GM18517 (cell line): ENCODE measurements at regions not wholly inside any gene's neighbourhood (a gene's known extent, or its start where the extent isn't known, plus 50 kb on each side); places are given as distances from the start of the nearest gene placed in this dataset.
"Not testable (repeated sequence)": the region's sequence is repeated elsewhere in the genome, so short reads cannot be mapped to it uniquely, and the experiment has no call there.

Source experiments
- ATAC-seq: cut with Tn5 transposase; IDR thresholded peaks from one replicate; pipeline ENCODE4 v1.9.1; 2021; ENCODE audit warnings: mild to moderate bottlenecking, moderate library complexity; ENCODE audit not compliant: unreplicated experiment

DNA sequence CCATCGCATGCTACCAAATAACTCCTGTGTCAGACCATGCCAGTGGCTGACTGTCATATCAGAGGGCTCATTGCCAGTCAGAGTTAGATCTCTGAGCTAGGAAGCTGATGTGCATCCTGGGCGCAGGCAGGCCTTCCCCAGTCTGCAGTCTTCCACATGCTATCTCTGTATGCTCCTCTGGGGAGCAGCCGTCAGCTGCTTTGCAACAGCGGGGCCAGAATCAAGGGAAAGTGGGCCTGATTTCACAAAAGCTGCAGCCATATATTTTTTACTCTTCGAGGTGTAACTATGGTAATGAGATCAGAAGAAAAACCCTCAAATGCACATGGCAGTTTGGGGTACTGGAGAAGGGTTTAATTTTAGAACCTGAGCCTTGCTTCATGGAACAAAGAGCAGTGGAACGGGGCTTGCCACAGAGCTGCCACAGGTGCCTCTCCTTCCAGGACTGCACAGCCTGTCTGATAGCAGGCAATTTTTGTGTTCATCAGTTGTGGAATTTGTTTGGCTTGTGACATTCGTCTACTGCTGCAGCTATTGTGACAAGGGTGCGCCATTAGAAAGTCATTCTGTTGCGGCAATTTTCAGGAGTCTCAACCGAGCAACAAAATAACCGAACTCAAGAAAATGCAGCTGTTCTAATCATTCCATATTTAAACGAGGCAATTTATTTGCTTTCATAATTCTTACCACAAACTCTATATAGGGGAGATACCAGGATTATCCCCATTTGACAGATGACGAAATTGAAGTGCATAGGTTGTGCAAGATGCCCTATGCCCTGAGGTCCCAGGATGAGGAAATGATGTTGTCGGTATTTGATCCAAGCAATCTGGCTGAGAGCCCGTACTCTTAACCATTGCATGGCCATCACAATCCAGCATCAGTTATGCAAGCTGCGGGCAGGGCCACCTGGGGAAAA, 109.6 kb upstream of the CYRIA start:
- no peak for ATAC-seq

DNA sequence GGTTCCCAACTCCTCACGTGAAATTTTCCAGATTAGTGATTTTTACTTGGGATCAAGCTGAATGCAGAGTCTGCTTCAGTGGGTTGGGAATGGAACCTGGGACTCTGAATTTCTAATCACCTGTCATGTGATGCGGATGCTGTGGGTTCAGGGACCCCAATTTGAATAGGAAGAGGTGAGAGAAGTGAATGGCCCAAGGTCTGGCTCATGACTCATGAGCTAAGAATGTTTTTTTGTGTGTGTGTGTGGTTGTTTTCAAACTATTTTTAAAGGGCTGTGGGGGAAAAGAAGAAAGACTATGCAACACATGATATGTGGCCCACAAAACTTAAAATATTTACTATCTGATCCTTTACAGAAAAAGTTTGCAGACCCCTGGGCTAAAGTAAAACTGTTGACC, 108.5 kb upstream of the CYRIA start:
- no peak for ATAC-seq

GRCh38 chr2:16773080-16773713, 107.6 kb upstream of the CYRIA start:
- ATAC-seq: peak; percentile 71

DNA sequence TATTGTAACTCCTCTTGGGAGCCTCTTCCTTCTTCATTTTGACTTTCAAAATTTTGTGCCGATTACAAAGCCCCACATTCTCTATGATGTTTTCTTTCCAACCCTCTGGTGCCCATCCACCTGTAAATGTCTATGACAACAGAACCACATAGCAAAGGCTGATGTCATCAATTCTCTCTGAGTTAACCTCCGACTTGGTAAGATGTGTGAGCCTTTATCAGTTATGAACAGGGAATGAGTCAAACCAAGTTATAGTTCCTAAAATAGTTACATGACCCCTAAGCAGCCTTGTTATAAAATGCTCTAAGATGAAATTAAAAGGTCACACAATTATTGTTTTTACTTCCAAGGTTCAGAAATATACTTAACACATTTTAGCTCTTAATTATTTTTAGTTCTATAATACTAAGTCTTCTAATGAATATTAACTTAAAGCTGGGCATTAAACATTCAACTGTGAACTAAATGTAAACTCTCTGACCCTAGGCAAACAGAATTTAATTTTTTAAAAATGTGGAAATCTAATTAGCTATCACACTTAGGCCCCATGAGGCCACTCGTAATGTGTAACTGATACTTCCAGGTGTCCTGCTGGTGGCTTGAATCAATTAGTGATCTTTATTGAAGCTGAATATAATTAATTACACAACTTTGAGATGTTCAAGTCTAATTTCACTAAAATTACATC, 102.3 kb upstream of the CYRIA start:
- no peak for ATAC-seq

DNA sequence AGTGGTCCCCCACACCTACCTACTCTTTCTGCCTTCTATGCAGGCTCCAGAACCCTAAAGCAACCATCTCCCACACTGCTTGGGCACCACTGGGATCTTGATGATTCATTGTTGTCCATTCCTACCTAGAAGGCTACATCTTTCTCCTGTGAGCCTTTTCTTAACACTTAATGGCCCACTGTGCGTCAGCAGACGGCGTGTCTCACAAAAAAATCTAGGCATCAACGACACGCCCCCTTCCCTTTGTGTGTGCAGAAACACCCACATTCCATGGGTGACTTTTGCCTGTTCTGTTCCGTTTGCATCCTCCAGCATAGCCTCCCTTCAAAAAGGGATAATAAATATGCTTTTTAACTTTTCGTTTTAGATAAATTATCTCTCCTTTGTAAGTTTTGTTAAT, 99.7 kb upstream of the CYRIA start:
- no peak for ATAC-seq

- ATAC-seq: no peak
These were observed 98.9 kb upstream of the CYRIA start for GRCh38 chr2:16764487-16764886.

DNA sequence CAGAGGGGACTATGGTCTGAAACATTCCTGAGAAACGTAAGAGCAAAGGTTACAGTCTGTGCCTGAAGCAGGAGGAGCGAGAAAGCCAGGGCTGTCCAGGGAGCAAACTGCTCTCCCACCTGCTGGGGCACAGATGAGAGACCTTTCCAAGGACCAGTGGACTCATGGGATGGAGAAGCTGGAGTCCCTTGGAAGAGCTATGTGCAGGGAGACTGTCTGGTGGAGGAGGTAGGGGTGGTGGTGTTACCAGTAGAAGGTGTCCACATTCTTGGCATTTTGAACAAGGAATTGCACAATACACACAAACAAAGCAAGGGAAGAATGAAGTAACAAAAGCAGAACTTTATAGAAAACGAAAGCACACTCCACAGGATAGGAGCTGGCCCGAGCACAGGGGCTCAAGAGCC, 97.9 kb upstream of the CYRIA start:
- no peak for ATAC-seq

DNA sequence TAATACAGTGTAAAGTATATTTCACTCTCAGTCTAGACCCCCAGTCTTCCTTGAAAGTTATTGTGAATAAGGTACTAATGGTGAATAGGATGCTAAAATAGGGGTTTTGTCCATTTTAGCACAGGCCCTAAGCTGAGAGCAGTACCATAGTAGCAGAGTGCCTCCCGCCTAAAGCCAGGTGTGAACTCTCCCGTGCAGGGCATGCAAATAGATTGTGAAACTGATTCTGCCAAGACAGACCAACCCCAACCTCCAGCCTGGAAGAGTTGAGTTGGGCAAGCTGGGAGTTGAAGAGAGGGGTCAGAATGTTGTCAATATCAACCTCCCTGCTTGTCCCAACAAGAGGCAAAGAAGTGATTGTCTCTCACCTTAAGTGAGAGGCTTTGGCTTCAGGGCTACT, 97.4 kb upstream of the CYRIA start:
- ATAC-seq: no peak

DNA sequence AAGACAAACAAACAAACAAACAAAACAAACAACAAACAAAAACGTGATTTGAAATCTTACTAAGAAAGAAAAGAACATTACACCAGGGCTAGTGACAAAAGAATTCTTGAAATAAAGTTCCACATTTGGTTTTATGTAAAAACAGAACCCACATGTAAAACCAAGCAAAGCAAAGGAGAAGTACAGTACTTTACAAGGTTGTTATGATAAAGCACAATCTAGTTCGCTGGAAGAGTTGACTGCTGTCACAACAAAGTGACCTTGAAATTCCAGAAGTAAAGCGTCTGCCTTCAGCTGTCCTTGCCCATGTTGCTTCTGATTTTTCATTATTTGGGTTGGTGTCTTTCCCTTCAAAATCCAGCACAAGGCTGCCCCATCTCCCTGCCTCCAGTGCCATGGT, 94.8 kb upstream of the CYRIA start:
- ATAC-seq: no peak

GRCh38 chr2:16756831-16757644, 91.4 kb upstream of the CYRIA start:
- ATAC-seq: peak; percentile 97

GRCh38 chr2:16755442-16755841, 89.8 kb upstream of the CYRIA start:
- ATAC-seq: no peak

- ATAC-seq: not testable (repeated sequence)
These were observed 87.4 kb upstream of the CYRIA start for GRCh38 chr2:16753025-16753424.

DNA sequence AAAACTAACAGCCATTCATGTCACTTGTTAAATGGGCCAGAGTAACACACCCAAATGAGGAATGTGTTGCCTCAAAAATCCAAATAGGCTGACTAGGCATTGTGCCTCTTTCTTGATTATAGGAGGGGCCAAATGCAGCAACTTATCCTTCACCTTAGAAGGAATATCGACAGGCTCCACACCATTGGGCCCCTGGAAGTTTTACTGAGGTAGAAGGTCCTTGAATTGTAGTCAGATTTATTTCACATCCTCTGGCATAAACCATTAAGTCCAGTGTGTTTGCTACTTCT, 85.2 kb upstream of the CYRIA start:
- ATAC-seq: not testable (repeated sequence)

DNA sequence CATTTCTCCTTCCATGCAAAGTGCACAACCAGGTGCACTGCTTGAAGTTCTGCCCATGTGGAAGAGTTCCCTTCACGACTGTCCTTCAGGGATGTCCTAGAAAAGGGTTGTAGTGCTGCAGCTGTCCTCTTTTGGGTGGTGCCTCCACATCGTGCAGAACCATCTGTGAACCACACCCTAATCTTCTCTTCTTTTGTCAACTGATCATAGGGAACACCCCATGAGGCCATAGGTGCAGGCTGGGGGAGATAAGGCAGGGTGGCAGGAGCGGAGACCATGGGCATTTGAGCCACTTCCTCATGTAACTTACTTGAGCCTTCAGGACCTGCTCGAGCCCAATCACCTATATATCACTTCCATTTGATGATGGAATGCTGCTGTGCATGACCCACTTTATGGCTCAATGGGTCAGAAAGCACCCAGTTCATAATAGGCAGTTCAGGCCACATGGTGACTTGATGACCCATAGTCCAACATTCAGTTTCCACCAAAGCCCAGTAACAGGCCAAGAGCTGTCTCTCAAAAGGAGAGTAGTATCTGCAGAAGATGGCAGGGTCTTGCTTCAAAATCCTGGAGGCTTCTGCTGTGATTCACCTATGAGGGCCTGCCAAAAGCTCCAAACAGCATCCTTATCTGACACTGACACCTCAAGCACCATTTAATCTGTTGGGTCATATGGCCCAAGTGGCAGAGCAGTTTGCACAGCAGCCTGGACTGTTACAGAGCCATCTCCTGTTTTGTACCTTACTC, 84.7 kb upstream of the CYRIA start:
- no peak for ATAC-seq

GRCh38 chr2:16748511-16749266, 83.1 kb upstream of the CYRIA start:
- ATAC-seq: not testable (repeated sequence)

- no peak for ATAC-seq
These were observed 82.1 kb upstream of the CYRIA start for GRCh38 chr2:16747689-16748088.

DNA sequence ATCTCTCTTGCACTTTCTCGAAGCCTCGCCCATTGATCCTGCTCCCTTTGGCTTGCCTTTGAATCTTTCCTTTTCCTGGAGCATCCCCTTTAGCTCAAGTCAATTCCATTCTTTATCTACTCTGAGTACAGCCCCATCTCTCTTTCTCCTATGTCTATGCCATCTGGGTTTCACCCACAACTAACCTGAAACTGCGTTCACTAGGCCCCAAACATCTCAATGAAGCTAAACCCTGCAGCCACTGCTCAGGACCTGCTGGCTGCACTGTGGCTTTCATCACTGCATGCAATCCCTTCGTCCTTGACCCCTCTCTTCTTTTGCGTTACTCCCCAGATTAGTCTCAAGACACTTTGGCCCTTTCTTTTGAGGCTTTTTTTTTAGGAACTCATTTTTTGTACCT, 81.6 kb upstream of the CYRIA start:
- no peak for ATAC-seq

DNA sequence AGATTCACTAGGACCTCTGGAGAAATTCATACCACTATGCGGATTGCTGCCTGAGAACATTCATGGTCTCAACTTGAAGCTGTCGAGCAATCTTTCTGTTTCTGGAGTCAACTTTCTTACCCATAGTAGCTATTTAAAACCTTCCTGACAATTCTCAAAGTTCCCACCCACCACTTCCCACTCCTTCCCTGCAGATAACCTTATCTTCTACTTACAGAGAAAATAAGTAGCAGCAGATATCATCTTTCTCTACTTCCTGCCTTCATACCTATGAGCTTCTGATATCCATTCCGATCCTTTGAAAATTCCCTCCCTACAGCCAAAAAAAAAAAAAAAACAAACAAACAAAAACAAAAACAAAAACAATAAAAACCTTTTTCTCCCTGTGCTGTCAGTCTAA, 81.2 kb upstream of the CYRIA start:
- ATAC-seq: no peak

GRCh38 chr2:16746329-16746728, 80.7 kb upstream of the CYRIA start:
- no peak for ATAC-seq

- no peak for ATAC-seq
These were observed 79.8 kb upstream of the CYRIA start for GRCh38 chr2:16745466-16745865.
